ENCODE measurements at regions not wholly inside any gene's neighbourhood (a gene's known extent, or its start where the extent isn't known, plus 50 kb on each side); places are given as distances from the start of the nearest gene placed in this dataset.

- no peak for ATAC-seq
- no peaks in the 10 kb centered on the region for H3K4me1 Mint-ChIP-seq (ENCODE audit: low read depth)
- H3K9me3 Mint-ChIP-seq: no peaks in the 10 kb centered on the region
- ChIA-PET POLR2A (no interaction called here), CTCF (no interaction called here)
- no peak overlapping the region for H3K4me3 Mint-ChIP-seq
- peaks cover 1% of the 10 kb centered on the region for H3K27me3 Mint-ChIP-seq
- H3K27ac Mint-ChIP-seq: no peak overlapping the region
- TF ChIP-seq CTCF (IDR thresholded peaks at IDR 0.05): no peak
- H3K36me3 Mint-ChIP-seq (ENCODE audit: low read depth): no peaks in the 10 kb centered on the region
- intact Hi-C loops (cut with micrococcal nuclease): no loop called here
- DNase-seq: no peak
These were observed 192.1 kb upstream of the DOK6 start for GRCh38 chr18:69208545-69208944.

- no peak overlapping the region for H3K27ac Mint-ChIP-seq
These were observed 190.9 kb upstream of the DOK6 start for GRCh38 chr18:69209761-69210160.

GRCh38 chr18:69213842-69214241, 186.8 kb upstream of the DOK6 start:
- H3K36me3 Mint-ChIP-seq (ENCODE audit: low read depth): no peaks in the 10 kb centered on the region
- no peak for TF ChIP-seq CTCF (IDR thresholded peaks at IDR 0.05)
- no peaks in the 10 kb centered on the region for H3K9me3 Mint-ChIP-seq
- intact Hi-C loops (cut with micrococcal nuclease): no loop called here
- POLR2A ChIA-PET: no interaction called here
- H3K4me1 Mint-ChIP-seq (ENCODE audit: low read depth): no peaks in the 10 kb centered on the region
- CTCF ChIA-PET: no interaction called here
- H3K4me3 Mint-ChIP-seq: no peak overlapping the region
- ATAC-seq (no peak), DNase-seq (no peak)
- H3K27ac Mint-ChIP-seq: no peak overlapping the region
- H3K27me3 Mint-ChIP-seq: peaks cover 1% of the 10 kb centered on the region

More at GRCh38 chr18:69209761-69210160, 190.9 kb upstream of the DOK6 start:
- no peak for ATAC-seq
- intact Hi-C loops (cut with micrococcal nuclease): no loop called here
- no peak for TF ChIP-seq CTCF (IDR thresholded peaks at IDR 0.05)
- DNase-seq: no peak
- Mint-ChIP-seq H3K27me3 (peaks cover 1% of the 10 kb centered on the region), H3K4me1 (ENCODE audit: low read depth) (no peaks in the 10 kb centered on the region), H3K36me3 (ENCODE audit: low read depth) (no peaks in the 10 kb centered on the region), H3K4me3 (no peak overlapping the region), H3K9me3 (no peaks in the 10 kb centered on the region)
- CTCF ChIA-PET: no interaction called here
- POLR2A ChIA-PET: no interaction called here

GRCh38 chr18:69215161-69215560, 185.5 kb upstream of the DOK6 start:
- POLR2A ChIA-PET: no interaction called here
- ATAC-seq (no peak), DNase-seq (no peak)
- no peaks in the 10 kb centered on the region for H3K4me1 Mint-ChIP-seq (ENCODE audit: low read depth)
- no peaks in the 10 kb centered on the region for H3K9me3 Mint-ChIP-seq
- H3K27me3 Mint-ChIP-seq: peaks cover 1% of the 10 kb centered on the region
- no peak overlapping the region for H3K4me3 Mint-ChIP-seq
- intact Hi-C loops (cut with micrococcal nuclease): no loop called here
- CTCF ChIA-PET: no interaction called here
- TF ChIP-seq CTCF (IDR thresholded peaks at IDR 0.05): no peak
- no peak overlapping the region for H3K27ac Mint-ChIP-seq
- H3K36me3 Mint-ChIP-seq (ENCODE audit: low read depth): no peaks in the 10 kb centered on the region

- ChIA-PET CTCF (no interaction called here), POLR2A (no interaction called here)
- Mint-ChIP-seq H3K4me1 (ENCODE audit: low read depth) (no peaks in the 10 kb centered on the region), H3K4me3 (no peak overlapping the region), H3K27ac (no peak overlapping the region), H3K27me3 (no peaks in the 10 kb centered on the region), H3K36me3 (ENCODE audit: low read depth) (no peaks in the 10 kb centered on the region), H3K9me3 (no peaks in the 10 kb centered on the region)
- ATAC-seq (no peak), DNase-seq (no peak)
- intact Hi-C loops (cut with micrococcal nuclease): no loop called here
- TF ChIP-seq CTCF (IDR thresholded peaks at IDR 0.05): no peak
These were observed 184.4 kb upstream of the DOK6 start for GRCh38 chr18:69216321-69216720.

All from activated CD8-positive, alpha-beta T cell treated with anti-CD3 and anti-CD28 coated beads for 36 hours (primary cell).